ENCODE measurements at regions not wholly inside any gene's neighbourhood (a gene's known extent, or its start where the extent isn't known, plus 50 kb on each side); places are given as distances from the start of the nearest gene placed in this dataset.
"Not testable (repeated sequence)": the region's sequence is repeated elsewhere in the genome, so short reads cannot be mapped to it uniquely, and the experiment has no call there.

DNA sequence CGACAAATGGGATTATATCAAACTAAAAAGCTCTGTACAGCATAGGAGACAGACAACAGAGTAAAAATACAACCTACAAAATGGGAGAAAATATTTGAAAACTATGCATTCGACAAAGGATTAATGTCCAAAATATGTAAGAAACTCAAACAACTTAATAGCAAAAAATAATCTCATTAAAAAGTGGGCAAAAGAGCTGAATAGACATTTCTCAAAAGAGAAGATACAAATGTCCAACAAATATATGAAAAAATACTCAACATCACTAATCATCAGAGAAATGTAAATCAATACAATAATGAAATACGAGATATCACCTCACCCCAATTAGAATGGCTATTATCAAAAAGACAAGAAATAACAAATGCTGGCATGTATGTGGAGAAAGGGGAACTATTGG, 272.9 kb downstream of the KLHL13 start:
- ATAC-seq: no peak

DNA sequence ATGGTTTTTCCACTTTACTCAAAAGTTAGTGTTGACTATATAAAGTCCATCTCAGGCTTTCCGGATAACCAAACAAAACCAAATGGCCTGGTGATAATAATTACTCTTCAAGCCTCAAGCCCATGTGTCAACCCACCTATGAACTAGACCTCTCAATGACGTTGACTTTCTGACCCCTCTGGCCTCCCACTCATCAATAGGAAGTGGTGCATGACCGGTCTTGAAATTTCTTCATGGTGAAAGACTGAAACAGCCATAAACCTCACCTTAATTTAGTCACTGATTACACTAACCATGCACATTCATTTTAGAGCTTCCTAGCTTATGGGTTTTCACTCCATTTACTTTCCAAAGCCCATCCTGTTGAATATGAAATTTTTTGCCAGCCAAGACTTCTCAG, 276.0 kb downstream of the KLHL13 start:
- no peak for ATAC-seq

DNA sequence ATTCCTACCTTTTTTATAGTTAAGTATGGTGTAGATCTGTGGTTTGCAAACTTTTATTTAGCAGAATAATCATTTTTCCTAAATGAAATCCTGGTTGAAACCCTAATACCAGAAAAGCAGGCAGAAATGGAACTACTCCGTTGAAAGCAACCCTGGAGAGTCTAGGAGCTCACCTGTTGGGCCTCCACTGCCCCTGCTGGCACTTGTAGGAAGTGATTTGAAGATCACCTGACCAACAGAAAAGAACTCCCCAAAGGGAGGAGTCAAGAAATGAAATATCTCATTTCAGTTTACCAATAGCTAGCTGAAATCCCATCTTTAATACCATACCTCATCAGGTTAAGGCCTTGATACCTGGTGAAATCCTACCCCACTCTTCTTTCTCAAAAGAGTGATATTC, 277.1 kb downstream of the KLHL13 start:
- no peak for ATAC-seq

DNA sequence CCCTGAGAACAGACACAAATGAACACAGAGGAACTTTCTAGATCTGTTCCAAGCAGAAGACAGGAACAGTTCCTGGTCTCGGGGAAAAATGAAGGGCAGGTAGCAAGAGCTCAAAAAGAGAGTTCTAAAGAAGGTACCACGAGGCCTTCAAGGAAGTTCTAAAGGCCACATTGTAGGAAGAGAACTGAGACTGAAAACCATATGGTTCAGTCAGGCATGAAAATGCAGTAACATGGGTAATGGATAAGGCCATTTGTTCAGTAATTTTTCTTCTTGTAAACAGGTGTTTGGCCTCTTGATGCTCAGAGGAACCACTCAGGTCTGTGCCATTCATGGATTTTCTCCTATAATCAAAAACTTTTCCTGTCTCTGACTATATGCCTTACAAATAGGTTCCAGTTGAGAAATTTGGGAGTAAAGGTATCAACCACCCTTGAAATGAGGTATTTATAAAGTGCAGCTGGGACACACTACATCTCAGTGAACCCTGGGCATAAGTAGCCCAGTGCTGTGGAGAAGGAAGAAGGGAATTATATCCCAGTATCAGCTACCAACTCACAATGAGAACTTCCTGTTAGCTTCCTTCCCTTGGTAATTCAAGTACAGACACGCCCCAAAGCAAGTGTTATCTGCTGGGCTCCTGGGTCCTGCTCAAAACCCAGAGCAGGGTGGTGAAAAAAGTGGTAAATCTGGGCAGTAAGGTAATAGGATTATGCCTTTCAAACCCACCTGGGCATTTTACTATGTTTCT, 277.9 kb downstream of the KLHL13 start:
- ATAC-seq: no peak

DNA sequence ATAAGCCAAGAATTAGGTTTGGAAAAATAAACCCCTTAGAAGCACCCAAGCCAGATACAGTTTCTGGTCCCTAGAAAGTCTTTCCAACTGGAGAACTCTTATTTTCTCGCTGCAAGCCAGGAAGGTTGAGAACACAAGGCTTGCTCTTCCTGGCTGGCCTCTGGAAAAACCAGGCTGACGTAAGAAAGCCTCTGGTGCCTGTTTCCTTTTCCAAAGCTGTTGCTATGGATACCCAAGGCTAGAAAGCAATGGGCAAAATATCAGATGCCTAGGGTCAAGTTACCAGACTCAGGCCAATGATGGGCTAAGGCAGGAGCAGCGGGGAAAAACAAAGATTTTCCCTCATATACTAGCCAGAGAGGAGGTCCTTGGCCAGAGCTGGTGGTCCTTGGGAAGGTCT, 281.6 kb downstream of the KLHL13 start:
- ATAC-seq: no peak

DNA sequence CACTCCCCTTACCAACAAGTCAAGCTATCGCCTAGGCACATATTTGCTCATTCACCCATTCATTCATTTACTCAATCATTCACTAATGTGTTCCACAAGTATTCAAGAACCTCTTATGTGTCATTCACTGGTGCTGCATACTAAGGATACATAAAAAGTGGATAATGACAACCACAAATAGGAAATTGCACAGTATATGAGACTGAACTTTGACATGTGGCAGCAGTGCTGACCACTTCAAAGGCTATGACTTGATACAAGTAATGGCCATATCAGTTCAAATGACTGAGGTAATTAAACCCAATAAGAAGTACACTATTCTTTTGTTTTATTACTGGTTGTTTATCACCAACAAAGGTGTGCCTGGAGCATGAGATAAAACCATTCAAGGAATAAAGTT, 282.5 kb downstream of the KLHL13 start:
- ATAC-seq: no peak

DNA sequence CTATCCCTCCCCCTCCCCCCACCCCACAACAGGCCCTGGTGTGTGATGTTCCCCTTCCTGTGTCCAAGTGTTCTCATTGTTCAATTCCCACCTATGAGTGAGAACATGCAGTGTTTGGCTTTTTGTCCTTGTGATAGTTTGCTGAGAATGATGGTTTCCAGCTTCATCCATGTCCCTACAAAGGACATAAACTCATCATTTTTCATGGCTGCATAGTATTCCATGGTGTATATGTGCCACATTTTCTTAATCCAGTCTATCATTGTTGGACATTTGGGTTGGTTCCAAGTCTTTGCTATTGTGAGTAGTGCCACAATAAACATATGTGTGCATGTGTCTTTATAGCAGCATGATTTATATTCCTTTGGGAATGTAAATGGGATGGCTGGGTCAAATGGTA, 295.1 kb downstream of the KLHL13 start:
- not testable (repeated sequence) for ATAC-seq

DNA sequence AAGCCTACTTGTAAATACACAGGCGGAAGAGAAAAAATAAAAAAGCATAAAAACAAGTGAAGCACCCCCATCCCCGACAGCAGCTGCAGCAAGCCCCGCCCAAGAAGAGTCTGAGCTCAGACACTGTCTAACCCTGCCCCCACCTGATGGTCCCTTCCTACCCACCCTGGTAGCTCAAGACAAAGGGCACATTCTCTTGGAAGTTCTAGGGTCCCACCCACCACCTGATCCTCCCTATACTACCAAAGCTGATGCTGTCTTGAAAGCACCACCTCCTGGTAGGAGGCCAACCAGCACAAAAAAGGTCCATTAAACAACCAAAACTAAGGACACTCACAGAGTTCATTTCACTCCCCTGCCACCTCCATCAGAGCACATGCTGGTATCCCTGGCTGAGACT, 308.2 kb downstream of the KLHL13 start:
- no peak for ATAC-seq

DNA sequence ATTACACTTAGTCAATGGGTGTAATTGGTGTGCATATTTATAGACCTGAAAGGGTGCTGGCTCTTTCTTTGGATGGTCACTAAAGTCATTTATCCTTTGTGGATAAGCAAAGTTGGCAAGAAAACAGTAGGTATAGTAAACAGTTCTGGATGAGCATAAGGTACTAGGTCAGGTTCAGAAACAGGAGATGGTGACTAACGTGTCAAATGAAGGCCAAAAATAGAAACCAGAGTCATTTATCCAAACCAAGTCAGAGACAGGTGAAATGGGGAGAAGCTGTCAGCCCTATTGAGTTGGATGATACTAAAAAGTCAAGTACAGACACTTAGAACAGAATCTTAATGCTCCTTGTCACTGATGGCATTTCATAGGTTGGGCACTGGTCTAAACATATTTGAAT, 313.1 kb downstream of the KLHL13 start:
- no peak for ATAC-seq

DNA sequence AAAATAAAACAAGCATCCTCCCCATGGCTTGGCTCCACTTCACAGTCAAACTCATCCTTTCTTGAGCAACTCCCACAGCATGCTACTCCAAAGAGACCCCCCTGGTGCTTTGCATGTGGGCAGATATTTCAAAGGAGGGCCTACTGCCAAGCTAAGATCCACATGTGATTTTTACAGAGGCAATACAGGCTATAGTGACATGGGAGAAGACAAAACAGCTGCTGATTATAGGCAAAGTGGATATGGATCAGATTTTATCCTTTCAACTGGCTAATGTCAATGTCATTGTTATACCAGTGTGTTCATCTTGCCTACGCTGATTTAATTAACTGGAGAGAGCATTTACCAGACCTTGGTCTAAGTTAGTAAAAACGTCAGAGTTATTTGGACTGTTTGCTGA, 328.3 kb downstream of the KLHL13 start:
- no peak for ATAC-seq

DNA sequence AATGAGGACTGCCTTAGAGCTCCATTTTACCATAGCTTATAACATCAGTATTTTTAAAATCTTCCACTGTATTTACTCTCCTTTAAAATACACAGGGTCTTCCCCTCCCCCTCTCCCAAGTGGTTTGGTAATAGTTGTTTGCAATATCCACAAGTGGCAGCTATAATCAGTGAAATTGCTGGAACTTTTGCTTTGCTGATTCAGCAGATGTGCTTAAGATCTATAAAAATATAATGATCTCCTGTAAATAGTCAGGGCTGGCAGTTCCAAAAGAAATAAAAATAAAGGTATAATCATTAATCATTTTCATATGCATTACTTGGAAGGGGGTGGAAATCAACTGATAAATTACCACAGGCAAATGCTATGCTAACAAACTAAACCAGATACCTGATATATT, 345.2 kb downstream of the KLHL13 start:
- no peak for ATAC-seq

DNA sequence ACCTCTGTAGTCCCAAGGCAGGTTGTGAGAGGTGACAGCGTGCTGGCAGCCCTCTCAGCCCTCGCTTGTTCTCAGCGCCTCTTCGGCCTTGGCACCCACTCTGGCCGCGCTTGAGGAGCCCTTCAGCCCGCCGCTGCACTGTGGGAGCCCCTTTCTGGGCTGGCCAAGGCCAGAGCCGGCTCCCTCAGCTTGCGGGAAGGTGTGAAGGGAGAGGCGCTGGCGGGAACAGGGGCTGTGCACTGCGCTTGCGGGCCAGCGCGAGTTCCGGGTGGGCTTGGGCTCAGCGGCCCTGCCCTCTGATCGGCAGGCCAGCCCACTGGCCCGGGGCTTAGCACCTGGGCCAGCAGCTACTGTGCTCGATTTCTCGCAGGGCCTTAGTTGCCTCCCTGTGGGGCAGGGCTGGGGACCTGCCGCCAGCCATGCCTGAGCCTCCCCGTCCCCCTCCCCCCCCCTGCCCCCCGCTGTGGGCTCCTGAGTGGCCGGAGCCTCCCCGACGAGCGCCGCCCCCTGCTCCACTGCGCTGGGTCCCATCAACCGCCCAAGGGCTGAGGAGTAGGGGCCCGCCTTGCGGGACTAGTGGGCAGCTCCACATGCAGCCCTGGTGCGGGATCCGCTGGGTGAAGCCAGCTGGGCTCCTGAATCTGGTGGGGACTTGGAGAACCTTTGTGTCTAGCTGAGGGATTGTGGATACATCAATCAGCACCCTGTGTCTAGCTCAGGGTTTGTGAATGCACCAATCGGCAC, 347.6 kb downstream of the KLHL13 start:
- no peak for ATAC-seq

DNA sequence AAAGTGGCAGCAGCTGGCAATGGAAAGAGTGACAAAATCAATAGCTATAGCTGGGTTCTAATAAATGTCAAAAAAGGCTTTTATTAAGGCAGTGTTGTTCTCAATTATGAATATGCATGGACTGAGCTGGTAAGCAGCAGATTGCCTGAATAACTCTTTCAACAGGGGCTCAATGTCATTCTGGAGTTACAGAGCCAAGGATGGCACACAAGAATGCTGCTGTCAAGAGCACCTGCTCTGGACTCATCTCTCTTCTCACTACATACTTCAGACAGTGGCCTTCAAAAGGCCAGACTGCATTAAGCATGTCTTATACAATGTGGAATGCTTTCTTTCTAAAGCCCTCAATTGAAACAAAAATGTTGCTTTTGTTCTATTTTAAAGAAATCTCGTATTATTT, 351.4 kb downstream of the KLHL13 start:
- ATAC-seq: no peak

DNA sequence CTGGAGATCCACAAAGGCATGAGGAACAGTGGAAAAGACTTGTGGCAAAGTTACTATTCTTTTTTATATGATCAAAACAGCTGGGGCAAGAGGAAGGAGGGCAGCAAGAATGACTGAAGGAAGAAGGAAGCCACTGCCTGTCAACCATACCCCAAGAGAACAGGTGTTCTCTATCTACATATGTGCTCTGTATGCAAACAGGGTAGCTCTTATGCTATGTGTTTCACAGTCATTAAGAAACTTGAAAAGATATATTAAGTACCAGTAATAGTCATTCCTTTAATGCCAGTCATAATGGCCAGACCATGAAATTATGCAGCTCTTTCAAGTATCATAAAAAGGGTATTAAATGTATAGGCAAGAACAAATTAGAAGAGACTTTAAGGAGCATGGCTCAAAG, 363.9 kb downstream of the KLHL13 start:
- ATAC-seq: no peak

DNA sequence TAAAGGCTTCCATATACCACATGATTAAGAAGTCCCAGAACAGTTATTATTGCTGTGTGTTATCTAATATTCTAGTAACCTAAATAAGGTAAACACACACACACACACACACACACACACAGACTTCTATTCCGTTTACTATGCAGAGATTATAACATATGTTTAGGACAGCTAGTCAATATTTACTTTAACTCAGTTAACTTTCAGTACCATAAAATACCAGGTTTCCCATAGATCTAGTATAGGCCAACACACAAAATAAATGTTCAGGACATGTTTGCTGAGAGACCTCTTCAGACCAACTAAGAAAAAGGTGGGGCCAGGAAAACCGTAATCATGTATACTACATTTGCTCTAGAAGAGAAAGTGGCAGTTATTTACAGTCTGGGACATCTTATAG, 365.5 kb downstream of the KLHL13 start:
- no peak for ATAC-seq

DNA sequence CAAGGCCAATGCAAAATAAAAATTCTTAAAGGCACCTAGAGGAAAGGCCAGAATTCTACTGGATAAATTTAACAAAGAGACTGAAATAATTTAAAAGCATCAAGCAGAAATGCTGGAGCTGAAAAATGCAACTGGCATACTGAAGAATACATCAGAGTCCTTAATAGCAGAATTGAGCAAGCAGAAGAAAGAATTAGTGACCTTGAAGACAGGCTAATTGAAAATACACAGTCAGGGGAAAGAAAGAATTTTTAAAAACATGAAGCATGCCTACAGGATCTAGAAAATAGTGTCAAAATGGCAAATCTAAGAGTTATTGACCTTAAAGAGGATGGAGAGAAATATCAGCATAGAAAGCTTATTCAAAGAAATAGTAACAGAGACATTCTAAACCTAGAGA, 371.7 kb downstream of the KLHL13 start:
- ATAC-seq: no peak

DNA sequence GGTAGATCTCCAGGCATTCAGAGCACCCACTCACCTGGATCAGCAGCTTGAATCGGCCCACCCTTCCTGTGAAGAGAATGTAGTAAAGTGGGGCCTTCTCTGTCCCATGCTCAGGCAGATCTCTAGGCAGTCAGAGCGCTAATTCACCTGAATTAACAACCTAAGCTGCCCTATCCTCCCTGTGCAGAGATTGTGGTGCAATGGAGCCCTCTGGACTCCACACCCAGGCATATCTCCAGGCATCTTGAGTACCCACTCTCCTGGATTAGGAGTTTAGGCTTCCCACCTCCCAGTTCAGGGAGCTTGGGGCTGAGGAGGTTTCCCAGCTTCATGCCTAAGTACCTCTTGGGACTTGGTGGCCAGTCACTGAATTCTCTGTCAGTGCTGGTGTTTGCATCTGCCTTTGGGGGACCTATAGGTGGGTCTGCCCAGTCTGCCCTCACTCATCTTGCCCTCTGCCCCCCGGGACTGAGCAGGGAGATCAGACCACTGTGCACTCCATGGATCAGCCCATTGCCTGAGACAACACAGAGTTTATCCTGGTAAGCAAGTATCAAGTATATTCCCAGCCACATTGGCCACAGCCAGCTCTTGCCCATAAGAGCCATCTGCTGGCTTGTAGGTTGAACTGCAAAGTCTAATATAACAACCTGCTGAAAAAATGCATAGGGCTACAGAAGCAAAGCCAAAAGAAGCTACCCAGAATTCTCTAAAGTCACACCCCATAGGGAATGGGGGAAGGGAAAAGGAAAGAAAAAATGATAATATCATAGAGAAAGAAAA, 372.9 kb downstream of the KLHL13 start:
- peak; percentile 55 for ATAC-seq

DNA sequence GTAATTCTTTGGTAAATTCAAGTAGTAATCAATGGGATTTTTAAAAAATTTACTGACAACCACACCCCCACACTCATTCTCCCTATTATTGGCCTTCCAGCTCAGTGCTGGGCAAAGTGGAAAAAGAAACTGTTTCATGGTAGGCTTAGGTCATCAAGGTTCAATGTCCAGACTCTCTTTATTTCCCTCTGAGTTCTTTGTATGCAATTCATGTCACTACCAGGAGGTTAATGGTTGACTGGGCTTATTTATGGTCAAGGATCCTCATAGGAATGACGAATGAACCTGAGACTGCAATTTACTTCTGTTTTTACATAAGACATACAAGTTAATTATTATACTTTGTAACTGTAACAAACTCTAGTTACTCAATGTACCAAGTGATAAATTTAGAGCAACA, 403.2 kb downstream of the KLHL13 start:
- no peak for ATAC-seq

DNA sequence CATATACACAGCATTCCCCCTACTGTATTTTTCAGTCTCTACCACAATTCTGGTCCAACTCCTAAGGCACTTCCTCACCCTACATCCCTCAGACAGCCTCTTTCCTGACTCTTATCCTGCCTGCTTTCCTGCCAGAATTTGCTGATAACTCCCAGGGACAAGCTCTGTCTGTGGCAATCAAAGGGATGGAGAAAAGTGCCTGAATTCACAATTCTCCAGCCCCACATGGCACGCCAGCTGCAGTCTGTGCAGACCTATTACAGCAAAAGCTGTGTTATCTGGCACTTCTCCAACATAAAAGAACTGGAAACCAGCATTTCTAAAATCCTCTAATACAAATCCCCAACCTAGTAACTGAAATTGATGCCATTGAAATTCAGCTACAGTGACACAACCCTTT, 404.8 kb downstream of the KLHL13 start:
- ATAC-seq: no peak

DNA sequence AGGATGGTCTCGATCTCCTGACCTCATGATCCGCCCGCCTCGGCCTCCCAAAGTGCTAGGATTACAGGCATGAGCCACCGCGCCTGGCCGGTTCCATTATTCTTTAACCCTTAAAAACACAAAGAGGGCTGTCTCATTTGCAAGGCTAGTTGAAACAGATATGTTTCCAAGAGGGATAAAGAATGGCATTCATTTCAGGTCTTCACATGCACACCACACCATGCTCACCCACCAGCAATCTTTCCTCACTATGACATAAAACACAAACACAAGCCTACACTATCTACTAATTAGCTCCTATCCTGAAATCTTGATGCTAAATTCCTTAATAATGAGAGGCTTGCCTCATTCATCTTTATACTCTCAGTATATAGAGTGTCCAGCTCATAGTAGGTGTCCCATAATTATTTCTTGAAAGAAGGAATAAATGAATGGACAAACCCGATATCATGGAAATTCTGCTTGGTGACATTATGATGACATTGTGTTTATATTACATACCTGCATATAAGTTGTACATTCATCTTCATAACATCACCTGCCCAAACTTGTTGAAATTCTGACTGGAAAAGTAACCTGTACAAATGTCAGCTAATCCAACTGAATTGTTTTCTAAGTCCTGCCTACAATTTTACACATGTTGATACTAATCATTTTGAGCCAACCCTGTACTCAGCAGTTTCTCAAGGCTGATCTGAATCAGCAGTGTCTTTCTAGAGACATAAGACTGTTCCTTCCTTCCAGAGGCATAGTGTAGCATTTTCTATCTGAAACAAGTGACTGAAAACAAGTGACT, 408.5 kb downstream of the KLHL13 start:
- ATAC-seq: peak; percentile 92

DNA sequence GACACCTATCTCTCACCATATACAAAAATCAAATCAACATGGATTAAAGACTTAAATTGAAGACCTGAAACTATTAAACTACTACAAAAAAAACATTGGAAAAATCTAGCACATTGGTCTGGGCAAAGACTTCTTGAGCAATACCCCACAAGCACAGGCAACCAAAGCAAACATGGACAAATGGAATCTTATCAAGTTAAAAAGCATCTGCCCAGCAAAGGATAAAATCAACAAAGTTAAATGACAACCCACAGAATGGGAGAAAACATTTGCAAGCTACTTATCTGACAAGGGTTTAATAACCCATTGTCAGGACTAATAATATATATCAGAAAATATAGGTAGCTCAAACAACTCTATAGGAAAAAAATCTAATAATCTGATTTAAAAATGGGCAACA, 415.6 kb downstream of the KLHL13 start:
- ATAC-seq: no peak

DNA sequence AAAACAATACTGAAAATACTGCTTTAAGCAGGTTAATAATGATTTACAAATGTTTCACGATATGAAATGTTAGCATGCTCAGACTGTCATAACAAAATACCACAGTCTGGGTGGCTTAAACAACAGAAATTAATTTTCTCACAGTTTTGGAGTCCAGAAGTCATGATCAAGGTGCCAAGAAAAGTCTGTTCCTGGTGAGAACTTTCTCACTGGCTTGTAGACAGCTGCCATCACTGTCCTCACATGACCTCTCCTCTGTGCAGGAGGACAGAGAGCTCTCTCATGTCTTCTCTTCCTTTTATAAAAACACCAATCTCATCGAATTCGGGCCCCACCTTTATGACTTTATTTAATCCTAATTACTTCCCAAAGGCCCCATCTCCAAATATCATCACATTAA, 426.7 kb downstream of the KLHL13 start:
- ATAC-seq: no peak

DNA sequence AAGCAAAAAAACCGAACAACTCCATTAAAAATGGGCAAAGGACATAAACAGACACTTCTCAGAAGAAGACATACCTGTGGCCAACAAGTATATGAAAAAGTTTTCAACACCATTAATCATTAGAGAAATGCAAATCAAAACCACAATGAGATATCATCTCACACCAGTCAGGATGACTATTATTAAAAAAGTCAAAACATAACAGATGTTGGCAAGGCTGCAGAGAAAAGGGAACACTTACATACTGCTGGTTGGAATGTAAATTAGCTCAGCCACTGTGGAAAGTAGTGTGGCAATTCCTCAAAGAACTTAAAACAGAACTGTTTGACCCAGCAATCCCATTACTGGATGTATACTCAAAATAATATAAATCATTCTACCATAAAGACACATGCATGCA, 436.3 kb downstream of the KLHL13 start:
- no peak for ATAC-seq
